GM12878 (cell line): ENCODE measurements at regions not wholly inside any gene's neighbourhood (a gene's known extent, or its start where the extent isn't known, plus 50 kb on each side); places are given as distances from the start of the nearest gene placed in this dataset.

Experiments
- BCL11A ChIP-seq: IDR thresholded peaks from 2 replicates; pipeline ENCODE4 v1.6.1; 2011; ENCODE audit warnings: low read depth, low read length
- BHLHE40 ChIP-seq, 2 experiments: fragments of 450-650 bp in 1 of 2; IDR thresholded peaks; 2 replicates each; pipeline ENCODE4 v1.6.1; 2011 to 2017; ENCODE audit warnings: low read depth in 2 of 2, borderline replicate concordance in 1 of 2, improper control_type of control experiment in 1 of 2, low read length in 1 of 2, mild to moderate bottlenecking in 1 of 2
- CHD2 ChIP-seq: IDR thresholded peaks from 2 replicates; pipeline ENCODE4 v1.6.1; 2011; ENCODE audit warnings: low read depth, low read length, improper control_type of control experiment, borderline replicate concordance
- CTCF ChIP-seq, 3 experiments: IDR thresholded peaks in 2 of 3; conservative IDR thresholded peaks in 1 of 3; 2 replicates each; pipeline ENCODE4 v1.5.1; 2011; ENCODE audit warnings: low read depth in 3 of 3, low read length in 3 of 3, mild to moderate bottlenecking in 3 of 3, control low read depth in 2 of 3, moderate library complexity in 2 of 3, inconsistent platforms in 1 of 3, mixed read lengths in 1 of 3; ENCODE audit not compliant: control insufficient read depth in 2 of 3, insufficient read depth in 1 of 3; ENCODE audit errors: extremely low read depth in 1 of 3
- EP300 ChIP-seq, 2 experiments: fragments of 150-350 bp in 1 of 2; IDR thresholded peaks; 2 replicates each; pipeline ENCODE4 v1.6.1; 2011 to 2012; ENCODE audit warnings: low read depth in 2 of 2, low read length in 2 of 2, borderline replicate concordance in 1 of 2, improper control_type of control experiment in 1 of 2, inconsistent platforms in 1 of 2; ENCODE audit not compliant: control insufficient read depth in 1 of 2
- FOXM1 ChIP-seq: IDR thresholded peaks from 2 replicates; pipeline ENCODE4 v1.6.1; 2012; ENCODE audit warnings: low read depth, mild to moderate bottlenecking, inconsistent platforms, low read length, moderate library complexity
- GABPA ChIP-seq: IDR thresholded peaks from 2 replicates; pipeline ENCODE4 v1.6.1; 2014; ENCODE audit warnings: antibody characterized with exemption, low read depth, mild to moderate bottlenecking, inconsistent platforms
- HDAC2 ChIP-seq: fragments of 200-600 bp; sonication (generic); IDR thresholded peaks from 2 replicates; pipeline ENCODE4 v1.6.1; 2017
- HSF1 ChIP-seq: fragments of 150-350 bp; IDR thresholded peaks from 2 replicates; pipeline ENCODE4 v1.6.1; 2014; ENCODE audit warnings: mild to moderate bottlenecking, low read depth, low read length
- IKZF1 ChIP-seq: fragments of 450-650 bp; conservative IDR thresholded peaks from 2 replicates; pipeline ENCODE4 v1.6.1; 2017; ENCODE audit warnings: antibody characterized with exemption, mild to moderate bottlenecking
- JUNB ChIP-seq: IDR thresholded peaks from 2 replicates; pipeline ENCODE4 v1.6.1; 2016; ENCODE audit warnings: antibody characterized with exemption, mild to moderate bottlenecking
- KDM1A ChIP-seq: fragments of 200-600 bp; sonication (generic); IDR thresholded peaks from 2 replicates; pipeline ENCODE4 v1.6.1; 2016; ENCODE audit warnings: borderline replicate concordance
- MEF2B ChIP-seq: fragments of 450-650 bp; IDR thresholded peaks from 2 replicates; pipeline ENCODE4 v1.6.1; 2018; ENCODE audit warnings: mild to moderate bottlenecking, moderate library complexity; ENCODE audit not compliant: partially characterized antibody, poor library complexity, severe bottlenecking
- MTA2 ChIP-seq: fragments of 450-650 bp; IDR thresholded peaks from 2 replicates; pipeline ENCODE4 v1.6.1; 2016; ENCODE audit warnings: low read depth, mild to moderate bottlenecking, moderate library complexity
- RAD51 ChIP-seq: fragments of 450-650 bp; IDR thresholded peaks from 2 replicates; pipeline ENCODE4 v1.6.1; 2016; ENCODE audit warnings: moderate library complexity, mild to moderate bottlenecking, inconsistent platforms
- SKIL ChIP-seq: fragments of 450-650 bp; IDR thresholded peaks from 2 replicates; pipeline ENCODE4 v1.6.1; 2017; ENCODE audit warnings: mild to moderate bottlenecking, low read depth, inconsistent platforms; ENCODE audit not compliant: poor library complexity, severe bottlenecking
- SREBF1 ChIP-seq: IDR thresholded peaks from 2 replicates; pipeline ENCODE4 v1.6.1; 2012; ENCODE audit warnings: mild to moderate bottlenecking, low read length
- STAT1 ChIP-seq: fragments of 450-650 bp; conservative IDR thresholded peaks from 2 replicates; pipeline ENCODE4 v1.6.1; 2014; ENCODE audit warnings: antibody characterized with exemption, mild to moderate bottlenecking
- WRNIP1 ChIP-seq: IDR thresholded peaks from 2 replicates; pipeline ENCODE4 v1.6.1; 2011; ENCODE audit warnings: low read depth, low read length, improper control_type of control experiment, borderline replicate concordance
- ZNF207 ChIP-seq: fragments of 450-650 bp; IDR thresholded peaks from 2 replicates; pipeline ENCODE4 v1.6.1; 2014; ENCODE audit warnings: antibody characterized with exemption, mild to moderate bottlenecking, borderline replicate concordance
- TF ChIP-seq, protein P1 (sequence below): IDR thresholded peaks from 2 replicates; pipeline ENCODE4 v1.6.1; 2012; ENCODE audit warnings: mild to moderate bottlenecking, low read depth, low read length

DNA sequence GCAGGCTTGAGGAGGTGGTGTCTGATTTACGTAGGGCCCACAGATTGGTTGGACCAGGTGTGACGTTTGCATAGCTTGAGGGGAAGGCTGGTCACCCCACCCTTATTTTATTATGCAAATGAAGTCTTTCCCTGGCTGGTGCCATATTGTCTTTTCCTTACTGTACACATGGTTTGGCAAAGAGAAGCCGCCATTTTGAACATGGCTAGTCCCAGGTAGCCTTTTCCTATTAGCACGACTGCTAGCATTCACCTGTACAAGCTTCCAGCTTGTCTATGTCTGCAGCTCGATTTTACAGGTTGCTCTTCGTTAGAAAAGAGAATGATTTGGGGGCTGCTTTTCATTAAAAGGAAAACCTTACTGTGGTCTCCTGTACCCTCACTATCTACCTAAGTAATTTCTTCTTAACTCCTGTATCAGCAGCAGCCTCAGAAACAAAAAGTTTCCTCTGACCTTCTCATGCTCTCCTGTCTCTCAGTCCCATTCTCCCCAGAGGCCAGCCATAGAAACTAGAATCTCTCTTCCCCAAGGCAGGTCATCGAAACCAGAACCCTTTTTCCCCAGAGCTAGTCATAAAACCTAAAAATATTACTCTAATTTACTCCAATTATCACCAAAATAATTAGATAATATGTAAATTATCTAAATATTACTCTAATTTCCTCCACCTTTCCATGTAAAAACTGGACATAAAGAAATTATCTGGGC, 151.8 kb downstream of the B3GNT2 start (continued):
- TF ChIP-seq CTCF (IDR thresholded peaks at IDR 0.05 in 2 of 3, conservative IDR thresholded peaks at IDR 0.05 in 1 of 3; ENCODE audit: control insufficient read depth in 2 of 3, extremely low read depth in 1 of 3, insufficient read depth in 1 of 3, low read depth in 3 of 3, low read length in 3 of 3) (no peak), WRNIP1 (no peak), CHD2 (no peak), HSF1 (no peak), HDAC2 (no peak), EP300 (IDR thresholded peaks at IDR 0.05; ENCODE audit: borderline replicate concordance in 1 of 2, control insufficient read depth in 1 of 2, low read depth in 2 of 2, low read length in 2 of 2) (0 out of 4 replicates have a peak, but pooled peaks have one; percentile 31 to 36), STAT1 (no peak), IKZF1 (0 out of 2 replicates have a peak, but pooled peaks have one; percentile 22), KDM1A (no peak), SREBF1 (no peak), BHLHE40 (IDR thresholded peaks at IDR 0.05; ENCODE audit: borderline replicate concordance in 1 of 2, low read depth in 2 of 2, low read length in 1 of 2) (peak in 1 of 2 experiments; percentile 18; a peak in 1 of 4 replicates), RAD51 (0 out of 2 replicates have a peak, but pooled peaks have one; percentile 17), BCL11A (peak; percentile 60; the same call in 1 of the 2 replicates), GABPA (no peak), MTA2 (peak; percentile 53; the same call in 1 of the 2 replicates), MEF2B (peak; percentile 90), ZNF207 (no peak), JUNB (peak; percentile 18; the same call in 1 of the 2 replicates), SKIL (peak; percentile 64), FOXM1 (no peak)
- TF ChIP-seq, protein P1, sequence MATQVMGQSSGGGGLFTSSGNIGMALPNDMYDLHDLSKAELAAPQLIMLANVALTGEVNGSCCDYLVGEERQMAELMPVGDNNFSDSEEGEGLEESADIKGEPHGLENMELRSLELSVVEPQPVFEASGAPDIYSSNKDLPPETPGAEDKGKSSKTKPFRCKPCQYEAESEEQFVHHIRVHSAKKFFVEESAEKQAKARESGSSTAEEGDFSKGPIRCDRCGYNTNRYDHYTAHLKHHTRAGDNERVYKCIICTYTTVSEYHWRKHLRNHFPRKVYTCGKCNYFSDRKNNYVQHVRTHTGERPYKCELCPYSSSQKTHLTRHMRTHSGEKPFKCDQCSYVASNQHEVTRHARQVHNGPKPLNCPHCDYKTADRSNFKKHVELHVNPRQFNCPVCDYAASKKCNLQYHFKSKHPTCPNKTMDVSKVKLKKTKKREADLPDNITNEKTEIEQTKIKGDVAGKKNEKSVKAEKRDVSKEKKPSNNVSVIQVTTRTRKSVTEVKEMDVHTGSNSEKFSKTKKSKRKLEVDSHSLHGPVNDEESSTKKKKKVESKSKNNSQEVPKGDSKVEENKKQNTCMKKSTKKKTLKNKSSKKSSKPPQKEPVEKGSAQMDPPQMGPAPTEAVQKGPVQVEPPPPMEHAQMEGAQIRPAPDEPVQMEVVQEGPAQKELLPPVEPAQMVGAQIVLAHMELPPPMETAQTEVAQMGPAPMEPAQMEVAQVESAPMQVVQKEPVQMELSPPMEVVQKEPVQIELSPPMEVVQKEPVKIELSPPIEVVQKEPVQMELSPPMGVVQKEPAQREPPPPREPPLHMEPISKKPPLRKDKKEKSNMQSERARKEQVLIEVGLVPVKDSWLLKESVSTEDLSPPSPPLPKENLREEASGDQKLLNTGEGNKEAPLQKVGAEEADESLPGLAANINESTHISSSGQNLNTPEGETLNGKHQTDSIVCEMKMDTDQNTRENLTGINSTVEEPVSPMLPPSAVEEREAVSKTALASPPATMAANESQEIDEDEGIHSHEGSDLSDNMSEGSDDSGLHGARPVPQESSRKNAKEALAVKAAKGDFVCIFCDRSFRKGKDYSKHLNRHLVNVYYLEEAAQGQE: no peak
